Panc1 (cell line): ENCODE measurements at regions not wholly inside any gene's neighbourhood (a gene's known extent, or its start where the extent isn't known, plus 50 kb on each side); places are given as distances from the start of the nearest gene placed in this dataset.
A peak's percentile ranks its signal among the peaks of the same experiment; 100 is the strongest.

ENCODE experiments used
- ATAC-seq: fragments of 200-7000 bp; cut with Tn5 transposase; 2 replicates; pipeline ENCODE4 v1.9.1; 2020; ENCODE audit warnings: mild to moderate bottlenecking, moderate library complexity
- BruUV-seq: library from RNA; stranded (reverse); fragments of 400-500 nt; replicated peaks from 2 replicates; lab custom pipeline; 2021; lab: Mats Ljungman, UMichigan
- CTCF ChIA-PET: fragments of 300-600 bp; sonication (Branson Sonifier 250); formaldehyde crosslinking; loops from one replicate; lab custom pipeline; 2022; ENCODE audit warnings: antibody characterized with exemption; lab: Charles Lee
- POLR2A ChIA-PET: fragments of 300-600 bp; sonication (Branson Sonifier 250); formaldehyde crosslinking; loops from one replicate; lab custom pipeline; 2022; ENCODE audit warnings: antibody characterized with exemption; lab: Charles Lee
- DNase-seq: peaks from one replicate; pipeline ENCODE4 v3.0.0-alpha.2; 2010; ENCODE audit warnings: low read depth, low spot score
- H3K27ac ChIP-seq: 2 replicates; pipeline ENCODE4 v1.5.1; 2011; ENCODE audit warnings: mild to moderate bottlenecking, low read length, inconsistent platforms
- H3K27me3 ChIP-seq: fragments of 200-500 bp; sonication (Bioruptor generic); 2 replicates; pipeline ENCODE4 v1.6.0; 2014; ENCODE audit warnings: low read length, inconsistent platforms; ENCODE audit not compliant: control insufficient read depth, insufficient read depth
- H3K36me3 ChIP-seq: fragments of 200-500 bp; sonication (Bioruptor generic); 2 replicates; pipeline ENCODE4 v1.5.1; 2014; ENCODE audit warnings: inconsistent platforms, mild to moderate bottlenecking, low read length, moderate library complexity; ENCODE audit not compliant: control insufficient read depth, insufficient read depth
- H3K4me1 ChIP-seq: 2 replicates; pipeline ENCODE4 v1.5.1; 2011; ENCODE audit warnings: inconsistent platforms, mild to moderate bottlenecking, low read length, moderate library complexity; ENCODE audit not compliant: control insufficient read depth, insufficient read depth
- H3K4me3 ChIP-seq, 2 experiments: 2 replicates each; pipeline ENCODE4 v1.5.1; 2011 to 2012; ENCODE audit warnings: low read depth in 2 of 2, low read length in 2 of 2, mild to moderate bottlenecking in 2 of 2, inconsistent platforms in 1 of 2, moderate library complexity in 1 of 2
- H3K9me3 ChIP-seq: fragments of 200-500 bp; sonication (Bioruptor generic); 2 replicates; pipeline ENCODE4 v1.5.1; 2014; ENCODE audit warnings: low read depth, mild to moderate bottlenecking, inconsistent platforms, low read length, moderate library complexity; ENCODE audit not compliant: control insufficient read depth, insufficient read depth
- CTCF ChIP-seq: fragments of 450-650 bp; IDR thresholded peaks from 2 replicates; pipeline ENCODE4 v1.5.1; 2017; ENCODE audit warnings: mild to moderate bottlenecking
- POLR2AphosphoS5 ChIP-seq: IDR thresholded peaks from 2 replicates; pipeline ENCODE4 v1.6.1; 2012; ENCODE audit warnings: mild to moderate bottlenecking, low read depth, low read length, moderate library complexity
- SIN3A ChIP-seq: IDR thresholded peaks from 2 replicates; pipeline ENCODE4 v1.6.1; 2012; ENCODE audit warnings: low read depth, mild to moderate bottlenecking, low read length, moderate library complexity, borderline replicate concordance; ENCODE audit not compliant: insufficient read depth
- TCF7L2 ChIP-seq: IDR thresholded peaks from 2 replicates; pipeline ENCODE4 v1.6.1; 2011; ENCODE audit warnings: mild to moderate bottlenecking, low read depth, low read length, inconsistent platforms
- in situ Hi-C: cut with HindIII; loops from 2 replicates; pipeline ENCODE4 v1.10.0; 2016; ENCODE audit warnings: low sequenced_read_pairs, low pct_unique_long_range_greater_than_20kb
- intact Hi-C: fragments of 100-400 bp; cut with micrococcal nuclease; formaldehyde crosslinking; loops from one replicate; pipeline ENCODE4 v1.10.0; 2022; ENCODE audit not compliant: unreplicated experiment
- TF ChIP-seq, protein P1 (sequence below), 2 experiments: IDR thresholded peaks; 2 replicates each; pipeline ENCODE4 v1.6.1; 2011 to 2012; ENCODE audit warnings: low read depth in 2 of 2, control low read depth in 1 of 2, low read length in 1 of 2, mild to moderate bottlenecking in 1 of 2, moderate library complexity in 1 of 2; ENCODE audit not compliant: insufficient read depth in 1 of 2

DNA sequence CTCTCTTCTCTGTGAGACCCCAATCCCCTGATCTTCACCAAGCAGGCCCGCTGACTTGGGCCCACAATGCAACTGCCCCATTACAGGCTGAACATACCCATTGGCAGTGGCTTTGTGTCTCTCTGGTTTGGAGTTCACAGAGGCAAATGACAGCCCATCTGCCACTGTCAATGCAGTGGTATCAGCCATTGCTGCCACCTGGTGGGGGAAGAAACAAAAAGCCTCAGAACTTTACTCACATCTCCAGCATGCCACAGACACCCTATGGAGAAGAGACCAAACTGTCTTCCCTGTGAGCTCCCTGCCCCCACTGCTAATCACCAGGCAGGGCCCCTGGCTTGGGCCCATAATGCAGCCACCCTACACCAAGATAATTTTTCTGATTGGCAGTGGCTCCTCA lies 729.3 kb upstream of the ACTRT1 start:
- Histone ChIP-seq H3K27ac (no peak overlapping the region), H3K9me3 (no peaks in the 10 kb centered on the region), H3K36me3 (no peaks in the 10 kb centered on the region), H3K4me3 (no peak overlapping the region), H3K27me3 (no peaks in the 10 kb centered on the region), H3K4me1 (no peaks in the 10 kb centered on the region)
- peak; percentile 56 for TF ChIP-seq CTCF
- no peak for TF ChIP-seq POLR2AphosphoS5
- TF ChIP-seq TCF7L2: no peak
- TF ChIP-seq, protein P1, sequence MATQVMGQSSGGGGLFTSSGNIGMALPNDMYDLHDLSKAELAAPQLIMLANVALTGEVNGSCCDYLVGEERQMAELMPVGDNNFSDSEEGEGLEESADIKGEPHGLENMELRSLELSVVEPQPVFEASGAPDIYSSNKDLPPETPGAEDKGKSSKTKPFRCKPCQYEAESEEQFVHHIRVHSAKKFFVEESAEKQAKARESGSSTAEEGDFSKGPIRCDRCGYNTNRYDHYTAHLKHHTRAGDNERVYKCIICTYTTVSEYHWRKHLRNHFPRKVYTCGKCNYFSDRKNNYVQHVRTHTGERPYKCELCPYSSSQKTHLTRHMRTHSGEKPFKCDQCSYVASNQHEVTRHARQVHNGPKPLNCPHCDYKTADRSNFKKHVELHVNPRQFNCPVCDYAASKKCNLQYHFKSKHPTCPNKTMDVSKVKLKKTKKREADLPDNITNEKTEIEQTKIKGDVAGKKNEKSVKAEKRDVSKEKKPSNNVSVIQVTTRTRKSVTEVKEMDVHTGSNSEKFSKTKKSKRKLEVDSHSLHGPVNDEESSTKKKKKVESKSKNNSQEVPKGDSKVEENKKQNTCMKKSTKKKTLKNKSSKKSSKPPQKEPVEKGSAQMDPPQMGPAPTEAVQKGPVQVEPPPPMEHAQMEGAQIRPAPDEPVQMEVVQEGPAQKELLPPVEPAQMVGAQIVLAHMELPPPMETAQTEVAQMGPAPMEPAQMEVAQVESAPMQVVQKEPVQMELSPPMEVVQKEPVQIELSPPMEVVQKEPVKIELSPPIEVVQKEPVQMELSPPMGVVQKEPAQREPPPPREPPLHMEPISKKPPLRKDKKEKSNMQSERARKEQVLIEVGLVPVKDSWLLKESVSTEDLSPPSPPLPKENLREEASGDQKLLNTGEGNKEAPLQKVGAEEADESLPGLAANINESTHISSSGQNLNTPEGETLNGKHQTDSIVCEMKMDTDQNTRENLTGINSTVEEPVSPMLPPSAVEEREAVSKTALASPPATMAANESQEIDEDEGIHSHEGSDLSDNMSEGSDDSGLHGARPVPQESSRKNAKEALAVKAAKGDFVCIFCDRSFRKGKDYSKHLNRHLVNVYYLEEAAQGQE (IDR thresholded peaks at IDR 0.05; ENCODE audit: insufficient read depth in 1 of 2, low read depth in 2 of 2, low read length in 1 of 2): no peak
- no peak for TF ChIP-seq SIN3A
- in situ Hi-C loops (no loop called here), intact Hi-C loops (no loop called here)
- BruUV-seq: no TSS peak
- DNase-seq (no peak), ATAC-seq (peak; percentile 78)
- ChIA-PET CTCF (no interaction called here), POLR2A (no interaction called here)

DNA sequence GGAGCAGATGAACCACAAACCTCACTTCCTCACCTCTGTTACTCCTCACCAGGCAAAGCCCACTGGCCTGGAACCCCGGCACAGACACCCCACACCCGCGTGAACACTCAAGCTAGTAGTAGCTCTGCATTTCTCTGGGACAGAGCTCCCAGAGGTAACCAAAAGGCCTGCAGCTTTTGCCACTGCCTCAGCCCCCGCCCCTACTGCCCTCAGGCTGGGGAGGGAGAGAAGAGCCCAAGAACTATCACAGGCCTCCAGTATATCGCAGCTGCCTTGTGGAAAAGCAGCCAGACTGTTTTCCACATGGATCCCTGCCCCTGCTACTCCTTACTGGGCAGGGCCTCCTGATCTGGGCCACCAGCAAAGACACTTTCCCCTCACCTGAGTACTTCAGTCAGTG lies 728.7 kb upstream of the ACTRT1 start:
- ChIA-PET CTCF (interaction anchor here (0.6 kb wide), 1 partner anchor 69 kb away, joined by 3 read pairs; no protein-coding TSS in a partner anchor), POLR2A (no interaction called here)
- Histone ChIP-seq H3K4me3 (no peak overlapping the region), H3K9me3 (no peaks in the 10 kb centered on the region), H3K4me1 (no peaks in the 10 kb centered on the region), H3K27me3 (no peaks in the 10 kb centered on the region), H3K36me3 (no peaks in the 10 kb centered on the region), H3K27ac (no peak overlapping the region)
- ATAC-seq (0 out of 2 replicates have a peak, but pooled peaks have one; percentile 21), DNase-seq (no peak)
- in situ Hi-C loops: no loop called here
- BruUV-seq: no TSS peak
- TF ChIP-seq SIN3A: no peak
- TF ChIP-seq CTCF: no peak
- TF ChIP-seq TCF7L2: no peak
- TF ChIP-seq POLR2AphosphoS5: no peak
- TF ChIP-seq, protein P1 (IDR thresholded peaks at IDR 0.05; ENCODE audit: insufficient read depth in 1 of 2, low read depth in 2 of 2, low read length in 1 of 2): no peak
- intact Hi-C loops: no loop called here
